NOMO-1 treated with dmso at 0.1 percent for 144 hours (cell line): ENCODE measurements at regions not wholly inside any gene's neighbourhood (a gene's known extent, or its start where the extent isn't known, plus 50 kb on each side); places are given as distances from the start of the nearest gene placed in this dataset.

Source experiments
- DNase-seq: peaks from one replicate; lab custom pipeline; 2025; ENCODE audit not compliant: unreplicated experiment; lab: John Stamatoyannopoulos, UW

DNA sequence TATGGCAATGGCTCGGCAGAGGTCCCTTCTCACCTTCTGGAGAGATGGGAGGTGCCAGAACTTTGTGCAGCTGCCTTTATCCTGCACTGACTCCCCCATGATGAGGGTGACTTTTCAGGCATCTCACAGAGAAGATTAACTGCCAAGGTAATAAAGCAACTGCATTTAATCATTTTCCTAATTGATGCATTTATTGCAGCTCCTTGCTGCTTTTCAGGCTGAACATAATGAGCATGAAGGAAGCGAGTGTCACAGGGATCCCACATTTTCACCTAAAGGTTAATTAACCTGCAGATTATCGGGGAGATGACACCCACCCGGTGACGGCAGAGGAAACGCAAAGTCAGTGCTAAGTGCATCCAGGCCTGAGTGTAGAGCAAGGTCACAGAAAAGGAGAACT lies 154.3 kb downstream of the ICE1 start:
- no peak for DNase-seq

GRCh38 chr5:5575461-5575860 lies 153.0 kb downstream of the ICE1 start:
- DNase-seq, result no peak

DNA sequence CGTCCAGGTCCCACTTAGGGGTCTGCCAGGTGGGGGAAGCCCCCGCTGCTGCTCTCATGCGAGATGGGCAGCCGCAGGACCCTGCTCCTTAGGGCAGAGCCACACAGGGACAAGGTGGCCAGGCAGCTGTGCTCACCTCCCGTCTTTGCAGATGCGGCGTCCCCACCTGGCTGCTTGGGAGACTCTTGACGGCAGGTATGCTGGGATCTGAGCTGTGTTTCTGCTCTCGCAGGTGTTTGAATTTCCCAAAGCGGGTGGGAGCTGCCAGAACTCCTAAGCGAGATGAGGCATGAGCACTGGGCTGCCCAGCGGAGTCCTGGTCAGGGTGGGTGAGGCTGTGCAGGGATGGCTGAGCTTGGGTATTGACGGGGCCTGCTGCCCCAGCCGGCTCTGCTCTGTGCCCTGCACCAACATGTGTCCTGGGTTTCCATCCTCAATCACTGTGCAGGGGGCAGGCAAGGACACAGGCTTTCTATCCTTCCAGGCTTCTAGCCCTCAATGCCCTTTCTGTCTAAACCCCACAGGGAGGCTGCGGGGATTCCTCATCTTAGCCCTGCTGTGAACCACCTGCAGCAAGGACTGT lies 151.4 kb downstream of the ICE1 start:
- no peak for DNase-seq

DNA sequence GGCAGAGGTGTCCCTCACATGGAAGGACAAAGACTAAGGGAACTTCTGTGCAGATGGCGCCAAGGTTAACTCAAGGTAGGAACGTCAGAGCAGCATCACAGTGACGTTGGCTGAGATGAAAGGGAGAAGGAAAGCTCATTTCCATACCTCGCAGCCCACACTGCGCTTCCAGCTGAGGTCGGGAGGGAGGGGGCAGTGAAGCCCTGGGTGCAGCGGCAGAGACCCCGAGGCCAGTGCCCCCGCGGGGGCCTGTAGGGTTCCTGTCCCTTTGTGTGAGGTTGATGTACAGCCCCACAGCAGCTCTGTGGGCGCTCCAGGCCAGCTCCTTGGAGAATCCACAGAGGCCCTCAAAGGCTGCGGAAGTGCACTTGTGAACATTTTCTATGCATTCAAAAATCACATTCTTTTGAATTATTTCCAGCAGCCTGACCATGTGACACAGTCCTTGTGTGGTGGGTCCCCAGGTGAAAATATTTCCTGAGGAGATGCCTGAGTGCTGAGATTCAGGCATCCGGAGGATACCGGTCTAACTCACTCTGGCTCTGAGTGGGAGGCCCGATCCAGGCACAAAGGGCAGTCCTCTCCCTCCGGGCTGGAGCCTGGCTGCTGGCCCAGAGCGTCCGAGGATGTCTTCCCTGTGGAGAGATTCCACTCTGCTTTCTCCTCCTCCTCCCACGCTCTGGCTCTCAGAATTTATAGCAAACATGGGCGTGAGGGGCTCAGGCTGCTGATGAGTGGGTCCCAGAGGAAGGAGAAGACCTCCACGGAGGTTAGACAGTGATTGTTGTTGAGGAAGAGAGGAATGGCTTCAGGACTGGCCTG lies 150.7 kb downstream of the ICE1 start:
- DNase-seq, result no peak

DNA sequence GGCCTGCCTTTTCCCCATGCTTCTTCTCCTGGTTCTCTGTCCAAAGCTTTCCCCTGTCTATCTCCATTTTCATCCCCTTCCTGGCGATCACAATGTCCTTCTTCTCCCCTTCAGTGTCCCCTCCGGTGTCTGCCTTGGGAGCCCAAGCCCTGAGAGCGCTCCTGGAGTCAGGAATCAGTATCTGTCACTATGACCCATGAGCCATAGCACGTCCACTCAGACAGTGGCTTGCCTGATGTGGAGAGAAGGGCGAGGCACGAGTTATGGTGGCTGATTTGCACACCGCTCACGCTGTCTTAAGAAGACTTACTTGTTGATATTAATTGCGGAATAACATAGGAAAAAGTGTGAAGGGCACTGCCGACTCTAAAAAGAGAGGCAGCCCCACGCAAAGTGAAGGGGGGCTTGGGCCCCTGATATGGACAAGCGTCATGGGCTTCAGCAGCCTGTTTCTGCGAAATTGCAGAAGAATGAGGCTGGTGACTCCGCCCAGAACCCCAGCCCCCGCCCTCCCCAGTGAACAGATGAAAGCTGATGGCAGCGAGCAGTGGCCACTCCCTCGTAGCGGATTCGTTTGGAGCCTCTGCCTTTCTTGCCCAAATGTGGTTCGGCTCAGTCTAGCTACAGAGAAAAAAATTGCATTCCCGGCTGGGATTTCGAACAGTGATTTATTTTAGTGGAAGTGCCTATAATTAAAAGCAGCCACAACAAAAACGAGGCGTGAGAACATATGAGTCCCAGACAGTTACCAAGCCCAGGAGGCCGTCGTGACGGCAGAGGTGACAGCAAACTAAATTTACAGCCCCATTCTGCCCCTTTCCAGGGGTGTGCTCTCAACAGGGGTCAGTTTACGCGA lies 149.8 kb downstream of the ICE1 start:
- no peak for DNase-seq

- no peak for DNase-seq
Observed at GRCh38 chr5:5570646-5571045, 148.2 kb downstream of the ICE1 start.

DNA sequence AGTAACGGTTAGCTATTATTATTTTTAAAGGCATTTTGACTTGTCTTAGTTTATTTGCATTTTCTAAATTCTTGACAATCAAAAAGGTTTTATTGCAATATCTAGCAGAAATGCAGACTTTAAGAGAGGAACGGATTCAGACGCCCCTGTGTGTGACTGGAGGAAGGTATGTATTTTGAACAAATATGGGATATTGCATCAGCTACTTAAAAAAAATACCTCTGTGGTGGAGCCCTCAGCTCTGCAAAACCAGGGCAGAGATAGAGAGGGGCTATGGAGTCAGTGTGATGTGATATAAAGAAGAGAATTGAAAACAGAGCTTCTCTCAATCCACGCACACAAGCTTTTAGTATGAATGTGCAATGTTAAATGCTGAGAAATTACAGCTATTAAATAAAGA lies 142.4 kb downstream of the ICE1 start:
- no peak for DNase-seq

- DNase-seq, result no peak
Observed at GRCh38 chr5:5560016-5560415, 137.5 kb downstream of the ICE1 start.

GRCh38 chr5:5558638-5559527 lies 136.4 kb downstream of the ICE1 start:
- DNase-seq, result no peak

- DNase-seq, result no peak
Observed at GRCh38 chr5:5558102-5558501, 135.6 kb downstream of the ICE1 start.

DNA sequence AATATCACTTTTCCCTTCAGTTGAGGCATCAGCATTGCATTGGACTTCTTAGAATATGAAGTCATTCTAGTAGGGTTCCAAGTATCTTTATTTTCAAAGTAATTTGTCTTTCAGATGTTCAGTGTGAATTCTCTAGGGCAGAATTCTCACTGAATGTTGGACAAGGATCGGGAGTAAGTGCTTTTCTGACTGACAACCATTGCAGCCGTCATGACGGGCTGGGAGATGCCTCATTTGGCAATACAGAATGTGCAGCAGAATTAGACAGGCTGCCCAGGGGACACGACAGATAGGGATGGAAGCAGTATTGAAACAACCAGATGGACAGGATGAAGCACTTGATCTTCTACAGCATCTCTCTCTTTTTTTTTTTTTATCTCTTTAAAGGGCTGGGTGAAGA lies 129.0 kb downstream of the ICE1 start:
- DNase-seq, result no peak

- DNase-seq, result no peak
Observed at GRCh38 chr5:5546408-5546807, 123.9 kb downstream of the ICE1 start.

DNA sequence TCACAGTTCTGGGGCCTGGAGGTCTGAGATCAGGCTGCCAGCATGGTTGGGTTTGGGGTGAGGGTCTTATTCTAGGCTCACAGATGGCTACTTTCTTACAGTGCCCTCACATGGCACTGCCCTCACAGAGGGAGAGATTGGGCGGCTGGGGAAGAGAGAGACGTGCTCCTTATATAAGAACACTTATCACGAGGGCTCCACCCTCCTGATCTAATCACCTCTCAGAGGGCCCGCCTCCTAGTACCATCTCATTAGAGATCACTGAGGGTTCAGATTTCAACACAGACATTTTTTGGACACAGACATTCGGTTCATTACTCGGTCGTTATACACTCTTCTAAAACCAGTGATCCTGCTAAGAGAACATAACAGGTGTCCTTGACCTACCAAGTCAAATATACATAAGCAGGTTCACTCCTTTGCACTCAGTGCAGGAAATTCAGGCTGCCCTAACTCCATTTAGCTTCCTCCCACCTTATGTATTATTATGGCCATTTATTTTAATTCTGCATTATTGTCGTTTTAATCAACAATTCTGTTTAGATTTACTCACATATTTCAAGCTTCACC lies 121.7 kb downstream of the ICE1 start:
- DNase-seq, result no peak

DNA sequence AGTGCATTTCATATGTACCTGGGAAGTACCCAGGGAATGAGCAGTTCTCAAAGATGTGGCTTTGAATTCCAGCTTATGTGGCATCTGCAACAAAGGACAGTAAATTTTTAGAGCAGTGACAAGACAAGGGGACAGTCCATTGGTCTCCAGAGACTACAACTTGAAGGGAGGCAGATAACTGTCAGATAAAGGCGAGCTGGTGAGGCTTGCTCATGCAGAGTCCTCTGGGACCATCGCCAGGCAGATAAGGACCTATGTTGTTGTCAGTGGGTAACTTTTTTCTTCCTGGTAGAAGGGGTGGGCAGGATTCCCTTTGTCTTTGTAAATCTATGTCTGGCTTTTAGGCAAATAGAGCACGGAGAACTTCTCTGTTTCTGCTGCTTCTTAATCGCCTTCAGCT lies 120.2 kb downstream of the ICE1 start:
- DNase-seq, result no peak

DNA sequence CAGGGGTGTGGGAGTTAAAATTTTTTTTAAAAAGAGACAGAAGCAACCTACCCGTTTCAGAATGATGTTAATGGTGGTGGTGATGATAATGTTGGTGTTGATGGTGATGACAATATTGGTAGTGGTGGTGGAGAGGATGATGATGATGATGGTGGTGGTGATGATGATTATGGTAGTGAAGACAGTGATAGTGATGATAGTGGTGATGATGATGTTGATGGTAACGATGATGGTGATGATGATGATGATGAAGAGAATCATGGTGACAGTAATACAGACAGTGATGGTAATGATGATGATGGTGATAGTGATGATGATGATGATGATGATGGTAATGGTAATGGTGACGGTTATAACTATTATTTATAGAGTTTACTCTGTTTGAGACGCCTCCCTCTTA lies 117.6 kb downstream of the ICE1 start:
- DNase-seq, result no peak
